ENCODE measurements at regions not wholly inside any gene's neighbourhood (a gene's known extent, or its start where the extent isn't known, plus 50 kb on each side); places are given as distances from the start of the nearest gene placed in this dataset.

DNA sequence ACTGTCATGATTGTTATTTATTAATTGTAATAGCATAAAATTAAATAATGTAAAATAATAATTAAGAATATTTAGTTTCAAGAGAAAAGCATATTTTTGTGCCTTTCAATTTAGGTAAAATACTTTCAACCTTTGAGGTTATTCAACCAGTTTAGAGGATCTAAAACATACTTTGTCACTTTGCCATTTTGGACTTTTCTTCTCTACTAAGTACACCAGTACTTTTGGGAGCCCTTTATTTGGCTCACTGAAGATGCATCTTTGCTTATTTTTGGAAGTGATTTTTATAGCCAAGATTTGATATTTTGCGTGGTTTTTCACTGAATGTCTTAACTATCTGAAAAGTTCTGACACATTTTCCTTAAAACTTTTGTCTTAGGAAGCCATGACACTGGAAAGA, 860.5 kb downstream of the SORCS1 start:
- DNase-seq = no peak
- H3K27ac ChIP-seq = no peak overlapping the region
- H3K4me3 ChIP-seq = no peak overlapping the region
- H3K9me3 ChIP-seq (replicated peaks in 1 of 3) = no peaks in the 10 kb centered on the region
- intact Hi-C loops (cut with DNase I) = no loop called here
- 73 to 88% (median 79%) methylated on average over 1 of the region's 1 CpG for WGBS, 4 donors
- no peaks in the 10 kb centered on the region for H3K27me3 ChIP-seq
- no peaks in the 10 kb centered on the region for H3K4me1 ChIP-seq (replicated peaks in 1 of 2)
- H3K36me3 ChIP-seq (replicated peaks in 1 of 2) = no peaks in the 10 kb centered on the region
- TF ChIP-seq CTCF (IDR thresholded peaks at IDR 0.05) (no peak), POLR2A (IDR thresholded peaks at IDR 0.05) (no peak)

DNA sequence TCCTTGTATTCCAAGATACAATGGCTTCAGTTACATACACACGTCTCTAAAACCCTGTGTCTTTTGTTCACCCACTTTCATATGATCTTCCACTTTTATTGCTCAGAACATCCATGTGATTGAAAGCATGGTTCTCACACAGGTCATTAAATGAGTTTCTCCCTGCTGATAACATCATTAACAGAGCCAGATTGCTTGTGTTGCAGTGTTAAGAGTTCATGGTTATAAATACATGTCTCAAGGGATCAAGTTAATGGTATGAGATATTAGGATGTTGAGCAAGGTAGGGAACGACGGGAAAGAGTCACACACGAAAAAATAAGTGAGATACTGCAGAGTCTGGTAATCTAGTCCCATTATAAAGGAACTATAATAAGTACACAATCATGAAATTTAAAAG, 861.5 kb downstream of the SORCS1 start:
- intact Hi-C loops (cut with DNase I) = no loop called here
- Histone ChIP-seq H3K27me3 (no peaks in the 10 kb centered on the region), H3K27ac (no peak overlapping the region), H3K4me1 (replicated peaks in 1 of 2) (no peaks in the 10 kb centered on the region), H3K36me3 (replicated peaks in 1 of 2) (no peaks in the 10 kb centered on the region), H3K9me3 (replicated peaks in 1 of 3) (no peaks in the 10 kb centered on the region), H3K4me3 (no peak overlapping the region)
- no peak for DNase-seq
- no peak for TF ChIP-seq POLR2A (IDR thresholded peaks at IDR 0.05)
- TF ChIP-seq CTCF (IDR thresholded peaks at IDR 0.05) = no peak
- WGBS, 4 donors = 58 to 62% (median 61%) methylated on average over 4 of the region's 4 CpGs

DNA sequence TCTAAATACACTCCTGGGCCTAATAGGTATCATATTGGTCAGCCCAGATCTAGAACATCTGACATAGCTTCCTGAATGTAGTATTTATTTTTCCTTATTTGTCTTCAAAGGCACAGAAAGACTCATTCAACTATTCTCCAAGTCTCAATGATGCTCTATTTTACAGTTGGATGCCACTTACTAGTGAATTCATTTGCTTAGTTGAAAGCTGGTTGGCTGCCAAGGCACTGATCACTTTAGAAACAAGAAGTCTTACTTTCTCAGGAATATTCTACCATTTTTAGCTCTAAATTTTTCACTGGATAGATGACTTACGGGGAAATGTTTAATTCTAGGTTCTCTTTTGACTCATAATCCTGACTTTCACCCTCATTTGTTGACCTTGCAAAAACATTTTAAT, 863.4 kb downstream of the SORCS1 start:
- DNase-seq = no peak
- Histone ChIP-seq H3K9me3 (replicated peaks in 1 of 3) (no peaks in the 10 kb centered on the region), H3K4me1 (replicated peaks in 1 of 2) (no peaks in the 10 kb centered on the region), H3K4me3 (no peak overlapping the region), H3K27ac (no peak overlapping the region), H3K36me3 (replicated peaks in 1 of 2) (no peaks in the 10 kb centered on the region), H3K27me3 (no peaks in the 10 kb centered on the region)
- intact Hi-C loops (cut with DNase I) = no loop called here
- WGBS, 4 donors = 69 to 85% (median 77%) methylated on average over 1 of the region's 1 CpG
- no peak for TF ChIP-seq CTCF (IDR thresholded peaks at IDR 0.05)
- TF ChIP-seq POLR2A (IDR thresholded peaks at IDR 0.05) = no peak

- H3K4me1 ChIP-seq (replicated peaks in 1 of 2) = no peaks in the 10 kb centered on the region
- H3K4me3 ChIP-seq = no peak overlapping the region
- intact Hi-C loops (cut with DNase I) = no loop called here
- TF ChIP-seq CTCF (IDR thresholded peaks at IDR 0.05) (no peak), POLR2A (IDR thresholded peaks at IDR 0.05) (no peak)
- H3K27me3 ChIP-seq = no peaks in the 10 kb centered on the region
- no peak overlapping the region for H3K27ac ChIP-seq
- 56 to 68% (median 60%) methylated on average over 3 of the region's 3 CpGs for WGBS, 4 donors
- no peaks in the 10 kb centered on the region for H3K36me3 ChIP-seq (replicated peaks in 1 of 2)
- DNase-seq = no peak
- no peaks in the 10 kb centered on the region for H3K9me3 ChIP-seq (replicated peaks in 1 of 3)
Observed at GRCh38 chr10:106296750-106297392, 867.6 kb downstream of the SORCS1 start.

All from adrenal gland (tissue), 9 donors.